GM19351 (cell line): ENCODE measurements at regions not wholly inside any gene's neighbourhood (a gene's known extent, or its start where the extent isn't known, plus 50 kb on each side); places are given as distances from the start of the nearest gene placed in this dataset.
A peak's percentile ranks its signal among the peaks of the same experiment; 100 is the strongest.

ENCODE experiments used
- ATAC-seq: cut with Tn5 transposase; IDR thresholded peaks from one replicate; pipeline ENCODE4 v1.9.1; 2021; ENCODE audit warnings: mild to moderate bottlenecking, moderate library complexity; ENCODE audit not compliant: unreplicated experiment

DNA sequence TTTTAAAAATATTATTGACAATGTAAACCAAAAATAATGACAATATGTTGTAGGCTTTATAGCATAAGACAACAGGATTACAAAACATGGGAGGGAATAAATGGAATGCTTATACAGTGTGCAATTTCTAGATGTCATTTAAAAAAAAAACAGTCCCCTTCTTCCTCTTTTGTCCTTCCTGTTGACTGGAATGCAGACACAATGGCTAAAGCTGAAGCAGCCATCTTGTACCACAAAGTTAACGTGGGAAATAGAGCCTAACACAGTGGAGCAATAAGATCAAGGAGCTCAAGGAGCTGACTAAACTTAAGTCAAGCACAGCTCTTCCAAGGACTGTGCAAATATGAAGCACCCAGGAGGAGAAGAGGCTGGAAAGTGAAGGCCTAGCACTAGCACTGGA, 208.1 kb downstream of the ARHGAP12 start:
- ATAC-seq = no peak

DNA sequence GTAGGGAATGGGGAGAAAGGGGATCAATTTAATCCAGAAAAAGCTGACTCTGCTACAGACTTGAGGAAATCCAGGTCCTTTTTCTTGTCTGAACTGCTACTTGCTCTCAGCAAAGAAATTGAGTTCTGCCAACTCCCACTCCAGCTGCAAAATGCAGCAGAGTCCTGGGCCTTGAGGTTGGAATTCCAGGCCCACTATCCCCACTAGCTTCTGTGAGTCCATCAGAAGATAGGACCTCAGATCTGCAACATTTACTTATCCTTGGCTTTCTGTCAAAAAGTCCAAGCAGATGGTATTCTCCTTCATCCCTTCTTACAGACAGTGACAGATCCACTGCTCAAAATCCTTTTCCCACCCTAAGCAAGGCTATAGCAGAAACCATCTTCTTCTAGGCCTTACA, 219.2 kb downstream of the ARHGAP12 start:
- no peak for ATAC-seq

- ATAC-seq = no peak
Measured at GRCh38 chr10:31709028-31709427, 219.6 kb downstream of the ARHGAP12 start.

DNA sequence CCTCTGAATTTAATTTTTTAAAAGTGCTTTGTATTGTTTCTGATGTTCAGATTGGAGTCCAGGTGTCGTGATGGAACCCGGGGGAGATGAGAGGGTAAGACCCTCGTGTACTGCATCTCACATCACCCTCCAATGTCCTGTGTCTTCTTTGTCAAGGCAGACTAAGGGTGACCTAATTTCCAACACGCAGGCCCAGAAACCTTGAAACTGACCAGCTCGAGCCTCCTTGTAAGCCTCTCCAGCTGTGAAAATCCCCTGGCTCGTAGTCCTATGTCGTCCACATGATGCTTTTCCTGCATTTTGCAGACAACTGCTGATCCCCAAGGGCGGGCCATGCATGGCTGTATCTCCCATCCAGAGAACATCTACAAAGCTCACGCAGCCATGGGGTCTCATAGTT, 220.2 kb downstream of the ARHGAP12 start:
- ATAC-seq = no peak

DNA sequence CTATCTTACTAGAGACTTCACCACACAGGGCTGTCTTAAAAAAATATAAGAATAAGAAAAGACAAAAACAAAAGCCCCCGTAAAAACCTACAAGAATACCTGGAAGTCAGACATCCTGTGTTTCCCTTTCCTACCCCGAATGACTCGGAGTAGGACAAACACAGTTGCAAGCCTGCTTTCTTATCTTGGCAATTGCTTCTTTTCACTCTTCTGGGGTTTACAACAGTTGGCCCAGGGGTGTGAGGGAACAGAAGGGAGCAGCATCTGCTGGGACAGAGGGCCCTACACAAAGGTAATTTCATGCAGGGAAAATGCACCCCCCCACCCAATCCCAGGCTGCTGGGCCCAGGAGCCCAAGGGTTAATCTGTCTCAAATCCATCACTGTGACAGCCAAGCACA, 220.6 kb downstream of the ARHGAP12 start:
- no peak for ATAC-seq

GRCh38 chr10:31707093-31708039, 221.3 kb downstream of the ARHGAP12 start:
- peak; percentile 88 for ATAC-seq

DNA sequence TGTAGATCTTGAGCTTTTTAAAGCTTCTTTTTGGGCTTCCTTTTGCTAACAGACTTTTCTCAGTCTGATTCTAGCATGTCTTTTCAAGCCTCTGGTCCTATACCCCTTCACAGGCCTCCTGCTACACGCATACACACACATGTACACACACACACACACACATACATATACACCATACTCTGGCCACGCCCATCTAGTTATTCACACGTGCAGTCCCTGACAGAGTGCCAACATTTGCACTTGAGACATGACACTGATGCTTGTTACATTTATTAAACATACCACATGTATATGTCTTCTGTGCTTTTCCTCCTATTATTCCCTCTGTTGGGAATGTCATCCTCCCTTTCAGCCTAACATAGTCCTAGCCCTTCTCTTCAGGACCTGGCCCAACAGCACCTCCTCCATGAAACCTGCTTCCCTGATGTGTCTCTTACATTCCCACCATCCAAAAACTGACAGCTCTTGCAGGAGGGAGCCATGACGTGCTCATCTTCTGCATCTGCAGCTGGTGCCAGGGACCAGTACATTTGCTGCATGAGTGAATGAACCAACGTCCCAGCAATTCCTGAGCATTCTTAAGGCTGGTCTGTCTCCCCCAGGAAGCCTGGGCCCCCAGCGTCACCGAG, 222.1 kb downstream of the ARHGAP12 start:
- no peak for ATAC-seq

DNA sequence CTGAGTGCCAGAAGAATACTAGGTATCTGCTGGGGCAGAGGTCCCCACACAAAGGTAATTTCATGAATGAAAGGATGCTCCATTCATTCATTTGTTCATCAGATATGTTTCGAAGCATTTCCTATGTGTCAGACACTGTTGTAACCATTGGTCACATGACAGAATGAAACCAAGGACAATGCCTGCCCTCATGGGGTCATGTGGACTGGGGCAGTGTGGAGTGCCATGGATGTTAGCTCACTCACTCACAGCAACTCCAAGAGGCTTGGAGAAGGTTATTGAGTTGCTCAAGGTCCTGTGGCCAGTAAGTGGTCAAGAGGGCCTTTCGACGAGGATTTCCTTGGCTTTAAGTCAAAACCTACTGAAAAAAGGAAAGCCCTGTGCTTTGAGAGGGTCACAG, 223.5 kb downstream of the ARHGAP12 start:
- ATAC-seq = no peak

GRCh38 chr10:31704195-31704594, 224.4 kb downstream of the ARHGAP12 start:
- no peak for ATAC-seq

DNA sequence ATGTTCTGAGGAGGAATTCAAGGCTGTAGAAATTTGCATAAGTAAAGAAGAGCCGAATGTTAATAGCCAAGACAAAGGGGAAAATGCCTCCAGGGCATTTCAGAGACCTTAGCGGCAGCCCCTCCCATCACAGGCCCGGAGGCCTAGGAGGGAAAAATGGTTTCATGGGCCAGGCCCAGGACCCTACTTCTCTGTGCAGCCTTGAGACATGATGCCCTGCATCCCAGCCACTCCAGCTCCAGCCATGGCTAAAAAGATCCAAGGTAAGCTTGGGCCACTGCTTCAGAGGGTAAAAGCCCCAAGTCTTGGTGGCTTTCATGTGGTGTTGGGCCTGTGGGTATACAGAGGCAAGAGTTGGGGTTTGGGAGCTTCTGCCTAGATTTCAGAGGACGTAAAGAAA, 225.7 kb downstream of the ARHGAP12 start:
- no peak for ATAC-seq

DNA sequence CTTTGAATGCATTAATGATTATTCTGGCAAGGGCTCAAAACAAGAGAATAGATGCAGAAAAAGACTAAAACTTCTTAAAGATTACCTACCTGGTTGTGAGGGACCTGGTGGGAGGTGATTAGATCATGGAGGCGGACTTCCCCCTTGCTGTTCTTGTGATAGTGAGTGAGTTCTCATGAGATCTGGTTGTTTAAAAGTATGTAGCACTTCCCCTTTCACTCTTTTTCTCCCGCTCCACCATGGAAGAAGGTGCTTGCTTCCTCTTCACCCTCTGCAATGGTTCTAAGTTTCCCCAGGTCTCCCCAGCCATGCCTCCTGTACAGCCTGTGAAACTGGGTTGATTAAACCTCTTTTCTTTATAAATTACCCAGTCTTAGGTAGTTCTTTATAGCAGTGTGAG, 226.6 kb downstream of the ARHGAP12 start:
- ATAC-seq = no peak

DNA sequence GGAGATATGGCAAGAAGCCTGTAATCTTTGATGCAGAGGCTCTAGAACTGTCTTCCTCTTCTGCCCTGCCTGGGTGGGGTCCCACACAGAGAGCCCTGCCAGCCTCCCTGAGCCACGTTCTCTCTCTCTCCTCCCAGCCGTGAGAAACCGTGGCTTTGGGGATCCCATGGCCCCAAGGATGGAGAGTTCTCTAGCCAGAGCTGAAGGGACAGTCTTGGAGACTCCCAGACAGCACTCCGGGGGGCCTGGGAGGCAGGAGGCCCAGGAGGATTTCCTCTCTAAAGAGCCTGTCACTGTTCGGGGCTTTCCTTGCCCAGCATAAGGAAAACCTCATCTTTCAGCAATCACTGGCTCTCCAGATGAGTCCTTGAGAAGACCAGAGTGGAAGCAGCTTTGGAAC, 227.1 kb downstream of the ARHGAP12 start:
- ATAC-seq = no peak

DNA sequence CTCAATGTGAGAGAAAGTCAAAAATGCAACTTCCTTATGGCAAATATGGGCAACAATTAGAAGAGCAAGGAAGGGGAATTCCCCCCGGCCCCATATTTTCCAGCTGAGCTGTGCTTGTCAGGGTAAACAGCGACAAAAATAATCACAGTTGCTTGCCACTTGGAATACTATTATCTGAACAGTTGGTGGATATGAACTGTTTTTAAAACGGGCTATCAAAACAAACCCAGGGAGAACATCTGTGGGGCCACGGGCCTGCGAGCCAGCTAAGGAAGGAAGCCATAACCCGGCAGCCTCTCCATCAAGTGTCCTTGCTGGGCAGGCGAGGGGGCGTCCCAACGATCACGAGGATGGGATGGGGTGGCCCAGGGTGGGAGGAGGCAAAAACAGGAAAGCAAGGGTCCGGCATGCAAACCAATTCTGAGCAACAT, 228.4 kb downstream of the ARHGAP12 start:
- no peak for ATAC-seq

- no peak for ATAC-seq
Measured at GRCh38 chr10:31698181-31698830, 230.3 kb downstream of the ARHGAP12 start.

DNA sequence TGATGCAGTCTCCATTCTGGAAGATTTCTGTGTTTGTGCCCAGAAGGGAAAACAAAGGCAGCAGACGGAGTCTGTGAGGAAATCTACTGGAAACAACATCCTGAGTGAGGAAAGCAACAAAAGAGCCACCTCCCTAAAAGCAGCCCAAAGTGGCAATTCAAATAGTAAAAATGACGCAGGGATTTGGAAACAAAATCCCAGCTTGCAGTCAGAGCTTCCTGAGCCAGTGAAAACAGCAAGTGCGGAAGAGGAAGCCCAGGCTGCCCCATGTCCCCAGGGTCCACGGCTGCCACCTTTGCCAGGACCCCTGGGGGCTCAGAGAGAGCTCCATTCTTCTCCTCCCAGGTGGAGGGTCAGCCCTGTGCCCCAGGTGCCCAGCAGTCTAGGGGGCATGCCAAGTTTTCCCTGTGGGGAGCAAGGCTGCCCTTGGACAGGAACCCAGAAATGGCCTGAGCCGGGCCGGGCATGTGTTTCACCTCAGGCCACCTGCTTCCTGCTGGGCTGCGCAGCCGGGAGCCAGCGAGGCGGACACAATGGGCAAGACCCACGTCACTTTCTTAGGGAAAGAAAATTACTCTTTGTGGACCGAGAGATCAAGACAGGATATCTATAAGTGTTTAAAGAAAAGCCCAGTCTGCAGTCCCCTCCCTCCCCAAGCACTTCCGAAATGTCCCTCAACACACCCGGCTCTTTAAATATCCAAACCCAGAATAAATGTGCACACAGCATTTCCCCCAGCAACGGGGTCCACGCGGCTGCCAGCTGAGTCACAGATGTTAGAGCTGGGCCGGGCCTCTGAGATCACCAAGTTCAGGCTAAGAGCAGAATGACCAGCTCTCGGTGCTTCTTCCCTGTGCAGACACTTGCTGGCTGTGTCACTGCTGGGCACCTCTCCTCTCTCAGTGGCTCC, 231.1 kb downstream of the ARHGAP12 start:
- ATAC-seq = no peak

GRCh38 chr10:31694929-31695837, 233.4 kb downstream of the ARHGAP12 start:
- ATAC-seq = no peak

DNA sequence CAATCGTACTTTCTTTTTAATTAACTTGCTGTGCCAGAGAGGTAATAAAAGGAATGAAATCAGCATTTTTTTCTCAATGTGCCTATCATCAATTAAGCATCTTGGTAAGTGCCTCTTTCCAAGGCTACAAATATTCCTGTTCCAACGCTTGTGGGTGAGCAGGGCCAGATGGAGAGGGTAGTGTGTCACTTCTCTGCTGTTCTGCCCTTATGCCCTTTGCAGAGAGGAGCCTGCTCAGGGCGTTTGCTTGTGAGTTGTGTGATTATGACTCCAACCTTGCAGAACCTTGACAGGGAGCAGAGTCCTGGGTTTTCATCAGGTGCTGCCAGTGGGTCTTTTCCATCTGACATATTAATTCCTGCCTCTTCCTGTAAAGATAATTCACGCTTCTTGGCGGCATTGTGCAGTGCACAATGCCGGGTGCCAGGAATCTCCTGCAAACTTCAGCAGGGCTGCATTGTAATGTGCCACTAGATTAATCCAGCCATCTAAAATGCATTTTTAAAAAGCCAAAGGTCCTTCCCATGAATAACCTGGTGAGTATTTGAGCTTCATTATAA, 234.4 kb downstream of the ARHGAP12 start:
- no peak for ATAC-seq

DNA sequence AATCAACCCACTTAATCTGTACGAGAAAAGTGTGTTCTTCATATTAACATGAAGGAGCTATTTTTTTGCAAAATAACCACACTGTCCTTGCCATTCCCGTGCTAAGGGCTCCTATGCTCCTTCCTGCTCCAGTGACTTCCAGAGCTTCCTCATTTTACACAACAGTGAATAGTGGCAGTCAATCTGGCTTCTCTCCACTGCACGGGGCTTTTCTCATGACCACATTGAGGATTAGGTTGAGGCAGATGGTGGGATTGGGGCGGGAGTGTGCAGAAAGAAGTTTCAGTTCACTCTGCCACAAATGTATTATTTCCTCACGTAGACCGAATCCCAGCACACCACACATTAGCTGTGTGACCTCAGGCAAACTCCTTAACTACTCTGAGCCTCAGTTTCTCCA, 235.1 kb downstream of the ARHGAP12 start:
- ATAC-seq = no peak

- ATAC-seq = no peak
Measured at GRCh38 chr10:31689233-31689632, 239.4 kb downstream of the ARHGAP12 start.
